SK-N-SH treated with all-trans-retinoic acid at 6 μM for 48 hours (cell line): ENCODE measurements at regions not wholly inside any gene's neighbourhood (a gene's known extent, or its start where the extent isn't known, plus 50 kb on each side); places are given as distances from the start of the nearest gene placed in this dataset.

Source experiments
- ATAC-seq: fragments of 200-7000 bp; cut with Tn5 transposase; 3 replicates; pipeline ENCODE4 v1.9.1; 2020; ENCODE audit warnings: mild to moderate bottlenecking, moderate library complexity
- ARNTL ChIP-seq: fragments of 450-650 bp; formaldehyde crosslinking; IDR thresholded peaks from 2 replicates; pipeline ENCODE4 v1.5.0; 2020; ENCODE audit warnings: low read depth, mild to moderate bottlenecking, moderate library complexity, borderline replicate concordance
- BACH2 ChIP-seq: fragments of 250-450 bp; sonication (Bioruptor Pico); IDR thresholded peaks from 2 replicates; pipeline ENCODE4 v1.9.0; 2021; ENCODE audit warnings: mild to moderate bottlenecking, borderline replicate concordance
- CSDC2 ChIP-seq: fragments of 250-450 bp; sonication (Bioruptor Pico); IDR thresholded peaks from 2 replicates; pipeline ENCODE4 v1.5.0; 2020; ENCODE audit warnings: mild to moderate bottlenecking, moderate library complexity
- ESRRG ChIP-seq: fragments of 250-450 bp; sonication (Bioruptor Pico); IDR thresholded peaks from 2 replicates; pipeline ENCODE4 v1.6.1; 2021; ENCODE audit warnings: mild to moderate bottlenecking
- GLIS3 ChIP-seq: fragments of 250-450 bp; sonication (Bioruptor Pico); IDR thresholded peaks from 2 replicates; pipeline ENCODE4 v1.5.0; 2020; ENCODE audit warnings: mild to moderate bottlenecking, moderate library complexity
- ISL1 ChIP-seq: fragments of 250-450 bp; sonication (Bioruptor Pico); IDR thresholded peaks from 2 replicates; pipeline ENCODE4 v2.1.2; 2022; ENCODE audit warnings: mild to moderate bottlenecking, moderate library complexity
- OSR1 ChIP-seq: fragments of 250-450 bp; sonication (Bioruptor Pico); IDR thresholded peaks from 2 replicates; pipeline ENCODE4 v1.8.0; 2022; ENCODE audit warnings: moderate library complexity, mild to moderate bottlenecking, inconsistent platforms
- POU6F1 ChIP-seq: fragments of 250-450 bp; sonication (Bioruptor Pico); IDR thresholded peaks from 2 replicates; pipeline ENCODE4 v1.8.0; 2021; ENCODE audit warnings: low read depth, mild to moderate bottlenecking, moderate library complexity, borderline replicate concordance
- PPARA ChIP-seq: fragments of 250-450 bp; sonication (Bioruptor Pico); IDR thresholded peaks from 2 replicates; pipeline ENCODE4 v1.5.0; 2020; ENCODE audit warnings: mild to moderate bottlenecking, borderline replicate concordance
- RARB ChIP-seq: fragments of 250-450 bp; sonication (Bioruptor Pico); IDR thresholded peaks from 2 replicates; pipeline ENCODE4 v1.8.0; 2021; ENCODE audit warnings: mild to moderate bottlenecking, moderate library complexity
- SNAI2 ChIP-seq: fragments of 250-450 bp; sonication (Bioruptor Pico); IDR thresholded peaks from 2 replicates; pipeline ENCODE4 v1.5.0; 2020; ENCODE audit warnings: mild to moderate bottlenecking, moderate library complexity
- TCF4 ChIP-seq: fragments of 250-450 bp; sonication (Bioruptor Pico); IDR thresholded peaks from 2 replicates; pipeline ENCODE4 v1.8.0; 2021; ENCODE audit warnings: mild to moderate bottlenecking, moderate library complexity, borderline replicate concordance
- ZC3H10 ChIP-seq: fragments of 250-450 bp; sonication (Bioruptor Pico); IDR thresholded peaks from 2 replicates; pipeline ENCODE4 v1.5.1; 2021; ENCODE audit warnings: mild to moderate bottlenecking, moderate library complexity
- ZFP3 ChIP-seq: fragments of 250-450 bp; sonication (Bioruptor Pico); IDR thresholded peaks from 2 replicates; pipeline ENCODE4 v1.5.0; 2020; ENCODE audit warnings: mild to moderate bottlenecking, moderate library complexity
- ZFP30 ChIP-seq: fragments of 450-650 bp; formaldehyde crosslinking; IDR thresholded peaks from 2 replicates; pipeline ENCODE4 v1.5.0; 2022; ENCODE audit warnings: mild to moderate bottlenecking, moderate library complexity
- ZNF70 ChIP-seq: fragments of 450-650 bp; formaldehyde crosslinking; IDR thresholded peaks from 2 replicates; pipeline ENCODE4 v1.5.0; 2020; ENCODE audit warnings: mild to moderate bottlenecking, moderate library complexity
- ZNF8 ChIP-seq: fragments of 450-650 bp; formaldehyde crosslinking; IDR thresholded peaks from 2 replicates; pipeline ENCODE4 v1.5.0; 2020; ENCODE audit warnings: mild to moderate bottlenecking, moderate library complexity
- TF ChIP-seq, protein P1 (sequence below): fragments of 250-450 bp; sonication (Bioruptor Pico); IDR thresholded peaks from 2 replicates; pipeline ENCODE4 v1.5.1; 2020; ENCODE audit warnings: low read depth, mild to moderate bottlenecking, moderate library complexity
- TF ChIP-seq, protein P2 (sequence below): fragments of 250-450 bp; sonication (Bioruptor Pico); IDR thresholded peaks from 2 replicates; pipeline ENCODE4 v1.5.1; 2021; ENCODE audit warnings: mild to moderate bottlenecking, moderate library complexity
- TF ChIP-seq, protein P3 (sequence below): fragments of 250-450 bp; sonication (Bioruptor Pico); IDR thresholded peaks from 2 replicates; pipeline ENCODE4 v1.8.0; 2020; ENCODE audit warnings: mild to moderate bottlenecking, moderate library complexity, borderline replicate concordance

- peak; percentile 79; the same call in 1 of the 2 replicates for TF ChIP-seq ISL1 (CRISPR knock-in tag)
- TF ChIP-seq SNAI2 (CRISPR knock-in tag) = no peak
- TF ChIP-seq ZFP30 (CRISPR knock-in tag) = no peak
- TF ChIP-seq, protein P1, sequence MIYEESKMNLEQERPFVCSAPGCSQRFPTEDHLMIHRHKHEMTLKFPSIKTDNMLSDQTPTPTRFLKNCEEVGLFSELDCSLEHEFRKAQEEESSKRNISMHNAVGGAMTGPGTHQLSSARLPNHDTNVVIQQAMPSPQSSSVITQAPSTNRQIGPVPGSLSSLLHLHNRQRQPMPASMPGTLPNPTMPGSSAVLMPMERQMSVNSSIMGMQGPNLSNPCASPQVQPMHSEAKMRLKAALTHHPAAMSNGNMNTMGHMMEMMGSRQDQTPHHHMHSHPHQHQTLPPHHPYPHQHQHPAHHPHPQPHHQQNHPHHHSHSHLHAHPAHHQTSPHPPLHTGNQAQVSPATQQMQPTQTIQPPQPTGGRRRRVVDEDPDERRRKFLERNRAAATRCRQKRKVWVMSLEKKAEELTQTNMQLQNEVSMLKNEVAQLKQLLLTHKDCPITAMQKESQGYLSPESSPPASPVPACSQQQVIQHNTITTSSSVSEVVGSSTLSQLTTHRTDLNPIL (CRISPR knock-in tag) = no peak; the same call in 1 of the 2 replicates
- ATAC-seq = no peak
Observed at GRCh38 chr6:145112711-145113148, 622.6 kb downstream of the EPM2A start.

DNA sequence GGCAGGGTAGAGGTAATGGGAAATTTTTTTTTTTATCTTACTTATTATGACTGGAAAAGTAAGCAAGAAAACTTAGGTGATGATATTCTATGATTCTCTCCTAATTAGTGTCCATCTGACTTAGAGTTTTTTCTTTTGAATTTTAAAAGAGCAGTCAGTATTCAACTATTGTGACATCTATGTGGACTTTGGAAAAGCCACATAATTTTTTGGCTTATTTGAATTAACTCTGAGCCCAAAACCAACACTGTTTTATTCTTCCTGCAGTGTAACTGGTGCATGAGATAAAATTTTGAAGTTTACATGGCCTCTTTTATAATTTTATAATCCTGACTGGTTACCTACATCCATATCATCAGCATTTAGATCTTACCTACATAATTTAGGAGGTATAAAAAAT, 619.7 kb downstream of the EPM2A start:
- TF ChIP-seq OSR1 (CRISPR knock-in tag) (no peak), RARB (no peak), GLIS3 (CRISPR knock-in tag) (no peak), ZNF70 (no peak), POU6F1 (no peak), ZC3H10 (no peak), TCF4 (CRISPR knock-in tag) (no peak), ISL1 (CRISPR knock-in tag) (no peak), ZFP30 (CRISPR knock-in tag) (no peak), ESRRG (no peak), ZNF8 (no peak), PPARA (CRISPR knock-in tag) (no peak), SNAI2 (CRISPR knock-in tag) (no peak), ARNTL (no peak), ZFP3 (CRISPR knock-in tag) (no peak), CSDC2 (CRISPR knock-in tag) (no peak), BACH2 (CRISPR knock-in tag) (no peak)
- TF ChIP-seq, protein P2, sequence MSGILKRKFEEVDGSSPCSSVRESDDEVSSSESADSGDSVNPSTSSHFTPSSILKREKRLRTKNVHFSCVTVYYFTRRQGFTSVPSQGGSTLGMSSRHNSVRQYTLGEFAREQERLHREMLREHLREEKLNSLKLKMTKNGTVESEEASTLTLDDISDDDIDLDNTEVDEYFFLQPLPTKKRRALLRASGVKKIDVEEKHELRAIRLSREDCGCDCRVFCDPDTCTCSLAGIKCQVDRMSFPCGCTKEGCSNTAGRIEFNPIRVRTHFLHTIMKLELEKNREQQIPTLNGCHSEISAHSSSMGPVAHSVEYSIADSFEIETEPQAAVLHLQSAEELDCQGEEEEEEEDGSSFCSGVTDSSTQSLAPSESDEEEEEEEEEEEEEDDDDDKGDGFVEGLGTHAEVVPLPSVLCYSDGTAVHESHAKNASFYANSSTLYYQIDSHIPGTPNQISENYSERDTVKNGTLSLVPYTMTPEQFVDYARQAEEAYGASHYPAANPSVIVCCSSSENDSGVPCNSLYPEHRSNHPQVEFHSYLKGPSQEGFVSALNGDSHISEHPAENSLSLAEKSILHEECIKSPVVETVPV (CRISPR knock-in tag) = no peak
- TF ChIP-seq, protein P3, sequence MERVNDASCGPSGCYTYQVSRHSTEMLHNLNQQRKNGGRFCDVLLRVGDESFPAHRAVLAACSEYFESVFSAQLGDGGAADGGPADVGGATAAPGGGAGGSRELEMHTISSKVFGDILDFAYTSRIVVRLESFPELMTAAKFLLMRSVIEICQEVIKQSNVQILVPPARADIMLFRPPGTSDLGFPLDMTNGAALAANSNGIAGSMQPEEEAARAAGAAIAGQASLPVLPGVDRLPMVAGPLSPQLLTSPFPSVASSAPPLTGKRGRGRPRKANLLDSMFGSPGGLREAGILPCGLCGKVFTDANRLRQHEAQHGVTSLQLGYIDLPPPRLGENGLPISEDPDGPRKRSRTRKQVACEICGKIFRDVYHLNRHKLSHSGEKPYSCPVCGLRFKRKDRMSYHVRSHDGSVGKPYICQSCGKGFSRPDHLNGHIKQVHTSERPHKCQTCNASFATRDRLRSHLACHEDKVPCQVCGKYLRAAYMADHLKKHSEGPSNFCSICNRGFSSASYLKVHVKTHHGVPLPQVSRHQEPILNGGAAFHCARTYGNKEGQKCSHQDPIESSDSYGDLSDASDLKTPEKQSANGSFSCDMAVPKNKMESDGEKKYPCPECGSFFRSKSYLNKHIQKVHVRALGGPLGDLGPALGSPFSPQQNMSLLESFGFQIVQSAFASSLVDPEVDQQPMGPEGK = no peak
- TF ChIP-seq, protein P1 (CRISPR knock-in tag) = no peak
- ATAC-seq = no peak

DNA sequence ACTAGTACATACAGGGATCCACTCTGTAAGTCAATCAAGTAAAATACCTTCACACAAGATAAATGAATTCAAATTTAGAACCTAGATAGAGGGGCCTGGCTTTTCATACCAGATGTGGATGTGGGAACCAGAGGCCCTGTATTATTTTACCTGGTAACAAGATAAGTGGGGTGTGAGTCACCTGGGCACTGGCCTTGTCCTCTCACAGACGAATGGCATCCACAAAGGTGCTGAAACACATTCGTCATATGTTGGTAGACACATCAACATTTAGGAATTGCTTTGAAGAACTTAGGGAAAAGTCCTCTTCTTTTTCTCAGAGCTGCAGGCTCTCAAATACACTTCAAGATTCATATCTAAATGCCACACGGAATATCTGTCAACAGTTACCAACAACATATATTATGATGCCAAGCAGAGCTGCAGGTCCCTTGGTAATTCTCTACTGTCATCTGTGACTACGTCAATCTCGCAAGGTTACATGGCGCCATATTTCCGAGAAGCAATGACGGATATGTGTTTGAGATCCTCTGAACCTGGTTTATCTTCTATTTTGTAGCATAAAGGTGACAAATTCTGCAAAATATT, 618.6 kb downstream of the EPM2A start:
- ATAC-seq = no peak
- TF ChIP-seq OSR1 (CRISPR knock-in tag) (no peak), GLIS3 (CRISPR knock-in tag) (no peak), ARNTL (no peak), CSDC2 (CRISPR knock-in tag) (no peak), ZC3H10 (no peak)
- TF ChIP-seq, protein P3 = no peak
